HL-60 (cell line): ENCODE measurements at regions not wholly inside any gene's neighbourhood (a gene's known extent, or its start where the extent isn't known, plus 50 kb on each side); places are given as distances from the start of the nearest gene placed in this dataset.

Experiments used
- CTCF ChIP-seq: IDR thresholded peaks from one replicate; pipeline ENCODE4 v1.5.1; 2011; ENCODE audit warnings: low read length, control low read depth, inconsistent platforms; ENCODE audit not compliant: insufficient read depth
- POLR2AphosphoS5 ChIP-seq: IDR thresholded peaks from 2 replicates; pipeline ENCODE4 v1.6.1; 2012; ENCODE audit warnings: low read depth

DNA sequence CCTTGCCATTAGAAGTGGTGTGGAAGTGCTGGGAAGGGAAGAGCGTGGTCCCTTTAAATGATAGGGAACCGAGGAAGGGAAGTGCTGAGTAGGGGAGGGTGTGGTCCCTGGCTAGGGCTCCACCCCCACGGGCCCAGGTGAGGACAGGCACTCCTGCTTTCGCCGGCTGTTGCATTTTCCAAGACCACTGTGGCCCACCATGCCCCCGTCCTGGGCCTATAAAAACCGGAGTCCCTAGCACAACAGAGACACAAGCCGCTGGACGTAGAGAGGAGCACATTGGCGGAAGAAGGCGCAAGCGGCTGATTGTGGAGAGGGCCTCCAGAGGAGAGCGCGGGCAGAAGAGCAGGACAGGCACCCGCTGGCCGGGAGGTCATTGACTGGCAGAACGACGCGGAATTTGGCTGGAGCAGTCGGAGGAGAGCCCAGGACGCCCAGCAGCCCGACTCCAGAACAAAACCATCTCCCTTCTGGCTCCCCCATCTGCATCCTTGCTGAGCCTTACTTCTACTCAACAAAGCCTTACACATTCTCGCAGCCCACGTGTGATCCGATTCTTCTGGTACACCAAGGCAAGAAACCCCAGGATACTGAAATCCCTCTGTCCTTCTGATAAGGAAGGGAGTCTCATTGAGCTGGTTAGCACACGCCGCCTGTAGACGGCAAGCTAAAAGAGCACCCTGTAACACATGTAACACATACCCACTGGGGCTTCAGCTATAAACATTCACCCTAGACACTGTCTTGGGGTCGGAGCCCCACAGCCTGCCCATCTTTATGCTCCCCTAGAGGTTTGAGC is 146.2 kb upstream of the LYZL1 start:
- TF ChIP-seq CTCF (no peak), POLR2AphosphoS5 (no peak)
